ENCODE measurements at regions not wholly inside any gene's neighbourhood (a gene's known extent, or its start where the extent isn't known, plus 50 kb on each side); places are given as distances from the start of the nearest gene placed in this dataset.

- no peak overlapping the region for H3K27ac ChIP-seq
- intact Hi-C loops (cut with DNase I) = no loop called here
- H3K36me3 ChIP-seq = no peaks in the 10 kb centered on the region
- DNase-seq = no peak
- H3K4me3 ChIP-seq = no peak overlapping the region
- TF ChIP-seq, protein P1, sequence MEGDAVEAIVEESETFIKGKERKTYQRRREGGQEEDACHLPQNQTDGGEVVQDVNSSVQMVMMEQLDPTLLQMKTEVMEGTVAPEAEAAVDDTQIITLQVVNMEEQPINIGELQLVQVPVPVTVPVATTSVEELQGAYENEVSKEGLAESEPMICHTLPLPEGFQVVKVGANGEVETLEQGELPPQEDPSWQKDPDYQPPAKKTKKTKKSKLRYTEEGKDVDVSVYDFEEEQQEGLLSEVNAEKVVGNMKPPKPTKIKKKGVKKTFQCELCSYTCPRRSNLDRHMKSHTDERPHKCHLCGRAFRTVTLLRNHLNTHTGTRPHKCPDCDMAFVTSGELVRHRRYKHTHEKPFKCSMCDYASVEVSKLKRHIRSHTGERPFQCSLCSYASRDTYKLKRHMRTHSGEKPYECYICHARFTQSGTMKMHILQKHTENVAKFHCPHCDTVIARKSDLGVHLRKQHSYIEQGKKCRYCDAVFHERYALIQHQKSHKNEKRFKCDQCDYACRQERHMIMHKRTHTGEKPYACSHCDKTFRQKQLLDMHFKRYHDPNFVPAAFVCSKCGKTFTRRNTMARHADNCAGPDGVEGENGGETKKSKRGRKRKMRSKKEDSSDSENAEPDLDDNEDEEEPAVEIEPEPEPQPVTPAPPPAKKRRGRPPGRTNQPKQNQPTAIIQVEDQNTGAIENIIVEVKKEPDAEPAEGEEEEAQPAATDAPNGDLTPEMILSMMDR (IDR thresholded peaks at IDR 0.05) = no peak
- no peaks in the 10 kb centered on the region for H3K4me1 ChIP-seq
- no peak for ATAC-seq
- no peaks in the 10 kb centered on the region for H3K9me3 ChIP-seq
- H3K27me3 ChIP-seq (ENCODE audit: low read depth) = no peaks in the 10 kb centered on the region
These were observed 2055.1 kb upstream of the CELF4 start for GRCh38 chr18:39620551-39621168.

- no peaks in the 10 kb centered on the region for H3K27me3 ChIP-seq (ENCODE audit: low read depth)
- no peak overlapping the region for H3K27ac ChIP-seq
- H3K4me1 ChIP-seq = no peaks in the 10 kb centered on the region
- H3K4me3 ChIP-seq = no peak overlapping the region
- TF ChIP-seq, protein P1 (IDR thresholded peaks at IDR 0.05) = no peak
- H3K9me3 ChIP-seq = no peaks in the 10 kb centered on the region
- no peak for DNase-seq
- no peaks in the 10 kb centered on the region for H3K36me3 ChIP-seq
- ATAC-seq = no peak
- intact Hi-C loops (cut with DNase I) = no loop called here
These were observed 2052.8 kb upstream of the CELF4 start for GRCh38 chr18:39618265-39619003.

DNA sequence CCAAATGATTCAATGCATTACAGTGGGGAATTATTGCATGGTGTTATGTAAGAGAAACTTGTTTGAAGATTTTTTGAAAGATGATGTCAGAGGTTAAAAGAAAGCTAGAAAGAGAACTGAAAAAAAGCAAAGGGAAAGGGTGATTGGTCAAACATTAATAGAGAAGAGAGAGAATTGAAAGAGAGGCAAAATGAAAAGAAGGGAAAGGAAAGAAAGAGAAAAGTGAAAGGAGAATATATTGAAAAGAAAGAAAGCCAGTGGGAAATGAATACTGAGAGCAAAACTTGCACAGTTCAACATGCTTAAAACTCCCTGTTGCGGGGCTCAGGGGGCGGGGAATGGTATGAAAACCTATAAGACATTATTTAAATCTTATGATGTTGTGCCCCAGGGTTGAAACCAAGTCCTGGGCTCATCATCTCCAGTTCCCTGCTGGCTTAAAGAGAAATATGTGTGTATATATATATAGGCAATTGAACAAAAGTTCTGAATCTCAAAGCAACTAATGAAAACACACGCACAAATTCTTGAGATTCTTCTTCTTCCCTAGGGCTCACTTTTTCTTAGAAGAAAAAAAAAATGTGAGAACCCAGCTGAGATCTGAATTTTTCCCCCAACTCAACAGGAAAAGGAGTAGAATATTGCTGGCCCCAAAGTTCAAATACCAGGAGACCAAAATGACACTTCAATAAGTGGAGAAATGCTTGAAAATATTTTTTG is 2045.9 kb upstream of the CELF4 start:
- TF ChIP-seq, protein P1 (IDR thresholded peaks at IDR 0.05) = no peak
- H3K27me3 ChIP-seq (ENCODE audit: low read depth) = no peaks in the 10 kb centered on the region
- no peak for DNase-seq
- H3K4me1 ChIP-seq = no peaks in the 10 kb centered on the region
- H3K36me3 ChIP-seq = no peaks in the 10 kb centered on the region
- H3K9me3 ChIP-seq = no peaks in the 10 kb centered on the region
- intact Hi-C loops (cut with DNase I) = no loop called here
- H3K4me3 ChIP-seq = no peak overlapping the region
- ATAC-seq = no peak
- no peak overlapping the region for H3K27ac ChIP-seq

DNA sequence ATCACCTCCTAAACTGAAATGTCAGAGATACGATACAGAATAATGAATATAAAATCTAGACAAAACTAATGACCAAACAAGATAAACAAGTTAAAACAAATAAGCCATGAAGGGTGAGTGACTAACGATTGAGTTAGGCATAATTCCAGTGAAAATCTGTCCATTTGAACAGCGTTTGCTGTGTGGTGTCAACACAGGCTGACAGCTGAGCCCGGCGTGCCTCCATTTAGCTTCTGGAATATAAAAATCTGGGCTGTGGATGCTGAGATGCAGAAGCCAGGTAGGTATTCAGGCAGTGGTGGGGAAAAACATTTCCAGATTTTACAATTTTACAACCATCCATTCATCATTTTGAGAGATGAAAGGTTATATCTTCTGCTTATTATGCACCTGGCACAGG is 2041.4 kb upstream of the CELF4 start:
- TF ChIP-seq, protein P1 (IDR thresholded peaks at IDR 0.05) = no peak
- no peaks in the 10 kb centered on the region for H3K27me3 ChIP-seq (ENCODE audit: low read depth)
- H3K36me3 ChIP-seq = no peaks in the 10 kb centered on the region
- DNase-seq (no peak), ATAC-seq (no peak)
- no peaks in the 10 kb centered on the region for H3K9me3 ChIP-seq
- intact Hi-C loops (cut with DNase I) = no loop called here
- no peak overlapping the region for H3K4me3 ChIP-seq
- H3K27ac ChIP-seq = no peak overlapping the region
- no peaks in the 10 kb centered on the region for H3K4me1 ChIP-seq

- intact Hi-C loops (cut with DNase I) = no loop called here
- no peak overlapping the region for H3K4me3 ChIP-seq
- no peaks in the 10 kb centered on the region for H3K9me3 ChIP-seq
These were observed 2039.2 kb upstream of the CELF4 start for GRCh38 chr18:39604836-39605235.

More at GRCh38 chr18:39604836-39605235, 2039.2 kb upstream of the CELF4 start:
- H3K27ac ChIP-seq = no peak overlapping the region
- no peaks in the 10 kb centered on the region for H3K27me3 ChIP-seq (ENCODE audit: low read depth)
- ATAC-seq = no peak
- H3K4me1 ChIP-seq = no peaks in the 10 kb centered on the region
- H3K36me3 ChIP-seq = no peaks in the 10 kb centered on the region
- no peak for DNase-seq
- TF ChIP-seq, protein P1 (IDR thresholded peaks at IDR 0.05) = no peak
